Activated T-helper 1 cell treated with Interleukin-2 at 50 U/mL for 16 hours (primary cell): ENCODE measurements at regions not wholly inside any gene's neighbourhood (a gene's known extent, or its start where the extent isn't known, plus 50 kb on each side); places are given as distances from the start of the nearest gene placed in this dataset.
A peak's percentile ranks its signal among the peaks of the same experiment; 100 is the strongest.
"Not testable (repeated sequence)": the region's sequence is repeated elsewhere in the genome, so short reads cannot be mapped to it uniquely, and the experiment has no call there.

Source experiments
- DNase-seq: peaks from one replicate; pipeline ENCODE4 v3.0.0-alpha.2; 2020; ENCODE audit warnings: low read depth

DNA sequence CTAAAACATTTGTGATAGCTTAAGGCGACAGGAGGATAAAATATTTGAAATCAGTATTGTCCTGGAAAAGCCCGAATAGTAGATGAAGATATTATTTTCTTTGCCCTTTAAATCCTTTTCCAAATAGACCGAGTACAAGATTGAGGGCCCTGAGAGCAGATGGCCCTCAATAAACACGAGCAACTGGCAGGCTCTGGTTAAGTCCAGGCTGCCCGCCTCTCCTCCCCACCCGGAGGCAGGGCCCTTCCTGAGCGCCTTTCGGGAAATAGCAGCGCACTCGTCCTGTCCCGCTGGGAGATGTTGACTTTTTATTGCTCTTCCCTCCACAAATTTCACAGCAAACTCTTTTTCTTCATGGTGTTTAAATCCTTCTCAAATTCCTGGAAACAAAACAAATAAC, 50.8 kb upstream of the MAX start:
- no peak for DNase-seq

DNA sequence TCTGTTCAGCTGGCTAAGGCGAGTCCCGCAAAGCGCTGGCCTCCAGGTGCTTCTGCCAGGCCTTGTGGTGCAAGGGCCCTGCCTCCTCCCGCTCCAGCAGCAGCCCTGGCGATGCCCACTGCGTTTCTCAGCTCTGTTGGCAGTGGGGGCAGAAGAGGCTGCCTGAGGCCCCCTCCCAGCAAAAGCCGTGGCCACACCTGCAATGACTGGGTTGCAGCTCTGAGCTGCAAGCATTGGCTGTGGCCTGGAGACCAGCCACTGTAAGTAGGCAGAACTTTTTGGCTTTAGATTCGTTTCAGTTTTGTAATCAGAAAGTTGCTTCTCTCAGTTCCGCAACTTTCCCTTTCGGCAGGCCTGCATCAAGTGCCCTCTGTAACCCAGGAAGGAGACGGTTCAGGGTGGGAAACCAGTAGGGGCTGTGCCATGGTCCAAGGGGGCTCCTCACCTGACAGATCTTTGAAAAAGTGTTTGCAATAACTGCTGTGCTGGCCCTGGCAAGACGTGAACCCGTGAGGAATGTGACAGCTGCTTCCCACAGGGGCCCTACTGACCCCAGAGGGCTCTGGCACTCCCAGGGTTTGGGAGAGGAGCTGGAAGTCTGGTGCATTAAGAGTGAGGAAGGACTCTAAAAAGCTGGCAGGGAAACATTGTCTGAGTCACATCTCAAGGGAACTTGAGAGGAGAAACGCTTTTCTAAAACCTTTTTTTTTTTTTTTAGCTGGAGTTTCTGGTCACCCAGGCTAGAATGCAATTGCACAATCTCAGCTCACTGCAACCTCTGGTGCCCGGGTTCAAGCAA, 54.5 kb upstream of the MAX start:
- DNase-seq: no peak

DNA sequence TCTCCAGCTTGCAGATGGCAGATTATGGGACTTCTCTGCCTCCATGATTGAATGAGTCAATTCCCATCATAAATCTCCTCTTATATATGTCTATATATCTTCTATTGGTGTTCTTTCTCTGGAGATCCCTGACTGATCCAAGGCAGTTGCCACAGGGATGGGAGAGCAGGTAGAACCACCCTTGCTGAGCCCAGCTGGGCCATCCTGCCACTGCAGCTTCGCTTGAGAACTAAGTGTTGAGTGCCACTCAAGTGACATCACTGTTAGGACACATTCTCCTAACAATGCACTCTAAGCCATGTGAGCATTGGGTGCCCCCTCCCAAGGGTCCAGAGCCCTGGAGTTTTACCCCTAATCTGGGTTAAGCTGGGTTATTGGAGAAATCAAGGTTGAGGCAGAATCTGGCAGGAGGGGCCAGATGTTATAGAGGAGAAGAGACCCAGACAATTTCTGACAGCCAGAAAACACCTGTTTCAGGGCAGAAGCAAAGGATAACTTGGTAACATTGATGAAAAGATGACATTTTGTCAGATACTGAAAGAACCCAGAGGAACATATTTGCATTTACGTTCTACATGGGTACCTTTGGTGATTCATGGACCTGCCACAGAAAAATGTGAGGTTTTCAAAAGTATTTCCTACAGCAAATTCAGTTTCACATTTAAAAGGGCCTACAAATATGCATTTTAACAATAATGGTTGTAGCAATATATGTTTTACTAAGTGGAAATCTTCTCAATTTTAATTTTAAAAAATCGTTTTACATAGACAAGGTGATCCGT, 57.2 kb upstream of the MAX start:
- DNase-seq: no peak

DNA sequence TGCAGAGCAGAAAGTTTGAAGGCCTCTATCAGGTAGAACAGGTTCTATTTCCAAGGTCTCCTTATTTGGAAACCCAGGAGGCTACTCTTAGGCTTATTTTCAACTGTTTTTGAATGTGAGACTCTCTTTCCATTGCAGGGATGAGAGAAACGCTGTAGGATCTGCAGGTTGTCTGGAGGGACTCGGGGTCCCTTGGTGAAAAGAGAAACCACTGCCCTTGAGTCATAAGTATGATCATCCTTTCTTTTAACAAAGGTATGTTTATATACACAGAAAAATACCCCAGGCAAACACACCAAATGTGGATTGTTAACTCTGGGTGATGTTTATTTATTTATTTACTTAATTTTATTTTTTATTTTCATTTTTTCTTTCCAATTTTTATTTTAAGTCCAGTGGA, 57.8 kb upstream of the MAX start:
- DNase-seq: no peak

DNA sequence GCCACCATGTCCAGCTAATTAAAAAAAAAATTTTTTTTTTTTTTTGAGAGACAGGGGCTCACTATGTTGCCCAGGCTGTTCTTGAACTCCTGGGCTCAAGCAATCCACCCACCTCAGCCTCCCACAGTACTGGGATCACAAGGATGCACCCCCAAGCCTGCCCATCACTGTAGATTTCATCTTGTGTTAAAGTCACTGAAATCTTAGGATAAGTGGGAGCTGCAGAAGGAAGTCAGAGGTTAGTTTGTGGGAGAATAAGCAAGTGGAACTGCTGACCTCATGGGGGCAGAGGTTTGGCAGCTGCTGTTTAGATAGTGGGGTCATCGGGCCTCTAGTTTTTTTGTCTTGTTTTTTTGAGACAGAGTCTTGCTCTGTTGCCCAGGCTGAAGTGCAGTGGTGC, 59.7 kb upstream of the MAX start:
- no peak for DNase-seq

DNA sequence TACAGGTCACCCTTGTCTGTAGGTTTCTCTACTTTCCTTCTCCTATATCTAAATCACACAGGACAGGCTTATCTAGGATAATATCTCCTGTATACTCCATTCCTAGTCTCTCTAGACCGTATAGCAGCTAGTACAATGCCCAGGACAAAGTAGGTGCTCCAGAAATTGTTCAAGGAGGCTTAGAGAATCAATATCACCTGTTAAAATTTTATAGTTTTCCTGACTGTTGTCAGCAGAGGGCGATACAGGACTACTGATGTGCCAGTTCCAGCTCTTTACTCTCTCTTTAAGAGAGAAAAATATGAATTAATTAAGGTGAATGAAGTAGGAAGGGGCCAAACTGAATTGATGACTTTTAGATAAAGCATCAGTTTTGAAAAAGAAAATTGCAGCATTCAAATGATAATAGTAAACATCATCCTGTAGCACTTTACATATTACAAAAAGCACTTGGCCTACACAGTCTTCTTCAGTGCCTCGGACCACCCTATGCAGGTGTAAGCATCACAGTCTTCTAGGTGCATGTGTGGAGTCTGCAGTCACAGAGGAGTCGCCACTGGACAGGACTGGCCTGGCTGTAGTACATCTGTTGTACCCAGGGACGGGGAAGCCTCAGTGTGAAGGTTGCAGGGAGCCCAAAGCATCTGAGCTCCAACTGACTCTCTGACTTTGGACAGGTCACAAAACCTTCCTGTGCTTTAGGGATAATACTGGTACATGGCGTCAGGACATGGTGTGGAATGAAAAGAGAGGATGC, 61.9 kb upstream of the MAX start:
- no peak for DNase-seq

DNA sequence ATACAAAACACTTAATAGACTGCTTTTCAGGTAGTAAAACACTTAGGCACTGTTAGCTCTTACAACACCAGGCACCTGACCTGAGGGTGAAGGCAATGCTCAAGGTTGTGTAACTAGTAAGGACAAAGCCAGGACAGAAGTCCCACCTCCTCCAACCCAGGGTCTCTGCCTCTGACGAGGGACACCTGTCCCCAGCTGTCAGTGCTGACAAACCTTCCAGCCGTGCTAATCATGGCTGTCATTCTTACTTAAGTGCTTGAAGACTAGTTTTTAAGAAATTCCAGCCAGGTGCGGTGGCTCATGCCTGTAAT, 62.5 kb upstream of the MAX start:
- DNase-seq: no peak

DNA sequence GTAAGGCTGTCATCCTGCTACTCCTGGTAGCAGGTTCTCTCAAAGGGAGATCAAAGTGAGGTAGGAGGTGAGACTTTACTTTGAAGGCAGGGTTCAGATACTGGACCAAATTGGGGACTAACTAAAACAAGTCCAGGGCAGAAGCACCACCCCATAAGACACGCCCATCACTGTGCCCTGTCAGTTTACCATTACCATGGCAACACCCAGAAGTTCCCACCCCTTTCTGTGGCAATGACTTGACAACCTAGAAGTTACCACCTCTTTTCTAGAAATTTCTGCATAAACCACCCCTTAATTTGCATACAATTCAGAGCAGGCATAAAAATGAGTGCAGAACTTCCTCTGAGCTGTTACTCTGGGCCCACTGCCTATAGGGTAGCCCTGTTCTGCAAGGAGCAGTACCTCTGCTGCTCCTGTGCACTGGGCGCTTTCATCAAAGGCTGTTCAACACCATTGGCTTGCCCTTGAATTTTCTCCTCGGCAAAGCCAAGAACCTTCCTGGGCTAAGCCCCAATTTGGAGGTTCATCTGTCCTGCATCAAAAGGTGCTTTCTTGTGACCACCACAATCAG, 64.8 kb upstream of the MAX start:
- DNase-seq: no peak

DNA sequence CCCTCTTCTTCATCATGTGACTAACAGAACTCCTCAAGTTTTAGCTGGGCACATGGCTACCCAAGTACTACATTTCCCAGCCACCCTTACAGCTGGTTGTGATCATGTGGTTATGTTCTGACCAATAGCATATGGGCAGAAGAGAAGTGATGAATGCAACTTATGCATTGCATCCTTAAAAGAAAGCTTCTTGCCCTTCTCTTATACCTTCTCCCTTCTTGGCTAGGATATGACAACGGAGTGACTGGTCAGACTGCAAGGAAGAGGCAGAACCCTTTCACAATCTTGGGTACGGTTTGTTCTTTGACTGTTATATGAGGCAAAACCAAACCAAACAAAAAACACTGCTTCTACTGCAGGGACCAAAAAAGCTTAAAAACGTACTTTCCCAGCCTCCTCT, 66.5 kb upstream of the MAX start:
- DNase-seq: no peak

DNA sequence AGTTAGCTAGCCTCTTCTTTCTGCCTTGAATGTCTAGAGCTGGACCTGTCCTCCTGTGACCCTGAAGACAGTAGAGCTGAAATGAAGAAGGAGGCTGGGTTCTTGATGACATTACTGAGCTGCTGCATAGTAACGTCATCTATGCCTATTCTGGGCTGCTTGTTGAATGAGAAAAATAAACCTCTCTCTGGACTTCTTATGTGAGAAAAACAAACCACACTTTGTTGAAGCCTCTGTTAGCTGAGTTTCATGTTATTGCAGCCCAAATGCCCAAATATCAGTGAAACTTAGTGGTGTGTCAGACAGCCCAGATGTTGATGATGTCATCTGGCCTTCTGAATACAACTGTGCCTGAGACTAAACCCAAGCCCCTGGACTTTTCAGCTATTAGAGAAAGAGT, 67.0 kb upstream of the MAX start:
- DNase-seq: no peak

DNA sequence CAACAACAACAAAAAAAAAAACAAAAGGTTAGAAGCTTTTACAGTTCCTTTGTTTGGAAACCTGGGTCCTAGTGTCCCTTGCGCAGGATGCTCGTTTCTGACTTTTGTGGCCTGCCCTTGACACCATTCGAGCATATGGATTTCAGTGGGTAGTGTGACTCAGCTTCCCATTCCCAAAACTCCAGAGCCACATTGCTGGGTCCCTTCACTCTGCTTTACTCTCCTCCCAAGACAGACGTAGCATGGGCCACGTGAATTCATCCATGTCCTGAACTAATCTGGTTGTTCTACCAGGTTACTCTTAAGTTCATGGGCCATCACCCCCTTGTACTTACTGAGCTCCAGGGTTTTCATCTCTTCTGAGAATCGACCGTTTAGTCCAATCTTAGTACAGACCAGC, 68.0 kb upstream of the MAX start:
- no peak for DNase-seq

DNA sequence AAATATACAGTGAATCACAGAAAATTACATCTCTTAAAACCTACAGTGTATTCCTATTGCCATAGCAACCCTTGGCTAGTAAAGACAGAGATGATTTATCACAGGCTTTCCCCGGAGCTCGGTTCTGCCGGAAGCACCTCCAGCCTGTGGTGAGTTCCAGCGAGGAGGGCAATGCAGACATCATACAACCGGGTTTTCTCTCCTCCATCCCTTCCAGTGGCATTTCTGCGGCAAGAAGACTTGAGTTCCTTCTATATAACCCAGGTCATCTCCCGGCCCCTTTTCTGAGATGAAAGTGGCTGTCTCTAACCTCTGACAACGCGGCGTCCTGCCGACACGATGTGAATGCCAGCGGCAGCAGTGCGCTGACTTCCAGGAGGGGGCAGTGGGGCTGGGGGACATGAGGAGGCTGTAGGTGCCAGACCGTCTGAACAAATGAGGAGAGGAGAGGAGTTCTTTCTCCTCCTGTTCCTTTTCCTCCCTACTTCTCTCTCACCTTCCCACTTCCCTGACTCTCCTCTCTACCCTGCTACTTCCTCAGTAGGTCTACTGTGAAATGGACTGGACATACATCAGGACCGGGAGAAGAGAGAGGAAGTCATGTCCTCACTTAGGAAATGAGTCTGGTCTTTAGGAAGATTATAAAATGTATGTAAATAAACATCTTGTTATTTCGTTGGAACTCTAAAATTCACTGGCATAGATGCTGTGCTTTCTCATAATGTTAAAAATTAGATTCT, 68.6 kb upstream of the MAX start:
- peak; percentile 1 for DNase-seq

DNA sequence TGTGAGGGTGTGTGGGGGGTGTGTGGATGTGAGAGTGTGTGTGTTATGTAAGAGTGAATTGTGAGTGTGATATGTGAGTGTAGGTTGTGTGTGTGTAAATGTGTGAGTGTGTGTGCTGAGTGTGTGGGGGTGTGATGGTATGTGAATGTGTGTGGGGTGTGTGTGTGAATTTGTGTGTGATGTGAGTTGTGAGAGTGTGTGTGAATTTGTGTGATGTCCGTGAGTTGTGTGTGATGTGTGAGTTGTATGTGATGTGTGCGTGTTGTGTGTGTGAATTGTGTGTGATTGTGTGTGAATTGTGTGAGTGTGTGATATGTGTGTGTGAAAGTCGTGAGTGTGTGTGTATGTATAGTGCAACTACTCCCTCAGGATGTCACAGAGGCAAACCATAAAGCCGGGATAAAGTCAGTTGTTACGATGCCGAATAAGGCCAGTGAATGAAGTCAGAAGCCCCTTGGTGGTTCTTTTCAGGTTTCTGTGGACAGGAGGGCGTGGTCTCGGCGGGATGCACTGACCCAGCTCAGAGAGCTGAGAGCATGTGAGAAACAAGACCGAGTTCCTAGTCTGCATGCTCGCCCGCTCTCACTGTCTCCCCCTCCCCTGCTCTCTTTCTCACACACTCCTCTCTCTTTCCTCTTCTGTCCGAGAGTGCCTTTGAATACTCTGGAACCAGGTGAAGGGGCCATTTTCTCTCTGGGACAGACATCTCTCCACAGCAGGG, 71.8 kb upstream of the MAX start:
- no peak for DNase-seq

DNA sequence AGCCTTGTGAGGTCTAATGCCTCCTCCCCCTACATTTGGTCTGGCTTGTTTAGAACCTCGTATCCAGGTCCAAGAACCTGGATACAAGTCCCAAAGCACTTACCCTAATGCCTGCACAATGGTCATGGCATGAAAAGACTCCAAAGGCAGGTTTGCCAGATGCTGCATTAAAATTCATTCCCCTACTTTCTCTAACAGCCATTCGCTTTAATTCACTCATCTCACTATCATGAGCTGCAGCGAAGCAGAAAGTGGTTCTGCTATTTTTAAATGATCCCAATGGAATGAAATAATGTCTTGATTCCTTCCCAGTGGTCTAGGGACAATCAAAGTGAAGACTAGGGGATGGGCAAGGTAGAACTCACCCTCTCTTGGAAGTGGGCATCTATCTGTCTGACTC, 72.5 kb upstream of the MAX start:
- DNase-seq: no peak

DNA sequence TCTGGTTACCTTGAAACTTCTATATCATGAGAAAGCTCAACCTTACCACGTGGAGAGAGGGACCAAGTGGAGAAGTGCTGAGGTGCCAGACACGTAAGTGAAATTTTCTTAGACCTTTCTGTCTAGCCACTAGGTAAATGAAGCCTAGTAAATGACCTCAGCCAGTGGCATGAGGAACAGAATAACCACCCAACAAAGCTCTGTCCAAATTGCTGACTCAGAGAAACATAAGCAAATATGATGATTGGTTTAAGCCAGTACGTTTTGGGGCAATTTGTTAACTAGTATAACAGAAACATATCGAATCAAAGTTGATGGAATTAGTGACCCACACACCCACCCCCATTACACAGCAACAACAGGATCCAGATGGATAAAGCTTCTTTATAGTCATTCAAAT, 75.2 kb upstream of the MAX start:
- DNase-seq: no peak

DNA sequence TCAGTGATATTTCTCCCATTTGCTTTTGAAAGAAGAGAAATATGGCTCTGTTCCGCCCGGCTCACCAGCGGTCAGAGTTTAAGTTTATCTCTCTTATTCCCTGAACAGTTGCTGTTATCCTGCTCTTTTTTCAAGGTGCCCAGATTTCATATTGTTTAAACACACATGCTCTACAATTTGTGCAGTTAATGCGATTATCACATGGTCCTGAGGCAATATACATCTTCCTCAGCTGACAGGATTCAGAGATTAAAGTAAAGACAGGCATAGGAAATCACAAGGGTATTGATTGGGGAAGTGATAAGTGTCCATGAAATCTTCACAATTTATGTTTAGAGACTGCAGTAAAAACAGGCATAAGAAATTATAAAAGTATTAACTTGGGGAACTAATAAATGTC, 76.9 kb upstream of the MAX start:
- DNase-seq: not testable (repeated sequence)

DNA sequence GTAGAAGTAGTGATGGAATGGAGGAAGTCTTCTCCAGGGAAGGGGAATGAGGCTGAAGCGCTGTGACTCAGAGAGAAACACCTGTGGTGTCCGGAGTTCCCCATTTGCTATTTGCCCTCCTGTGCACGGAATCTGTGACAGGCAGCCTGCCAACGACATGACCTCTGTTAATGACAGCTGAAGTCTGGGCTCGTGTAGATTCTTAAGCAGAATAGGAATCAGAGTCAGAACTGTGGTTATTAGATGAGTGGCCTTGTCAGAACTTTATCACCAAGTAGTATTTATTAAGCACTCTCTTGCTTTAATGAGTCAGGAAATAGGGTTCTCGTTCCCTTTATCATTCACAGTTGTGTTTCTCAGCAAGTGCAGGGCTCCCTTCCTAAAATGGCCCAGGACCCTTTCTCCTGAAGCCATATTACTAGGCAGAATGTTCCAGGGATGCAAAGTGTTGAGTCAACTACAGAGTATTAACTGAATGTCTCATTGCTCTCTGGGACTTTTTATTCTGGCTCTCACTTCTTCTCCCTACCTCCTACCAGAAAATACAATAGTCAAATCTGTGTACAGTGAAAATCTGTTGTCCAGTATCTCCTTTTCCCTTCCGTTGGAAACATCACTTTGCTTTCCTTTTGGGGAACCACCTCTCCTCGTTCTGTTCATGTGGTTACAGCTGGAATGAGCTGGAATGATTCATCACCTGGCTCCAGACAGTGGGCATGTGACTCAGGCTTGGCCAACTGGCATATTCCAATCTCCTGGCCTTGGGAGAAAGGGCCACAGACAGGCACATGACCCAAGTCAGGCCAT, 77.8 kb upstream of the MAX start:
- no peak for DNase-seq

DNA sequence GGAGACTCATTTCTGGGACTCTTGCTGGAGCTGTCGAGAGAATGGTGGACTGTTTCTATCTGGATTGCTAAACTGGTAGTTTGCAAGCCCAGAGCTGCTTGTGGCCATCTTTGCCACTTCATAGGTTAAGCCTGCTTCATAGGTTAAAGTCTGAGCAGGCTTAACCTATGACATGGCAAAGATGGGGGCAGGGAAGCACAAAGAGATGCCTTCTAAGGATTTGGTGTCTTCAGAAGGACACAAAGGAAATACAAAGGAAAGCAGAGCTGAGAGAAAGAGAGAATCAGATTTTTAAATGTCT, 78.4 kb upstream of the MAX start:
- DNase-seq: no peak

DNA sequence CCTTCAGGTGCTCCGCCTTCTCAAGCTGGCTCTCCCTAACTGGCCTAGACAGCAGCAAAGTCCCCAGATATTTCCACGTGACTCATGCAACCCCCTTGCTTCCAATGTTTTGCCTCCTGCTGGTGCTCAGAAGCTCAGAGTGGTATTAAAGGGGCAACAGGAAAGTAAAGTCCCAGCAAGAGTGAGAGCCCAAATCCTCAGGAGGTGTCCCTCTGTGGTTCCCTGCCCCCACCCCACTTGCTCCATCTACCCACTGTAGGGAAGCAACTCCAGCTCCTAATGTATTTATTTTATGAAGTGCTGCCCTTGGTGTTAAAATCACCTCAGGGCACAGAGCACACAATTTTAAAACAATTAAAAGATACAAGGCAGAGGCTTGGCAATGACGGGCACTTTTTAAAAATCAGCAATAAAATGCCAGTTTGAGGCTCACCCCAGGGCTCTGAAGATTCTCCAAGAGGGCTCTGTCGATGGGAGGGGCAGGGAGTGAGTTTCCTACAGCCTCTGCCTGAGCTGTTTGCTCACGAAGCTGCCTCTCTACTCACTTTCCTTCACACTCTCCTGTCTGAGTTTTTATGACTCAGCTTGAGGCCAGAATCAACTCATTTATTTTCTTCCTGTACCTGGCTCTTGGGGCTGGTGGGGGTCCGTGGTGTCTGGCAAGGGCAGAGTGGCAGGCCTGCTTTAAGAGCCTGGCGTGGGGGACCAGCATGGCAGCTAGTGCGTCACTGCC, 81.9 kb upstream of the MAX start:
- DNase-seq: no peak

DNA sequence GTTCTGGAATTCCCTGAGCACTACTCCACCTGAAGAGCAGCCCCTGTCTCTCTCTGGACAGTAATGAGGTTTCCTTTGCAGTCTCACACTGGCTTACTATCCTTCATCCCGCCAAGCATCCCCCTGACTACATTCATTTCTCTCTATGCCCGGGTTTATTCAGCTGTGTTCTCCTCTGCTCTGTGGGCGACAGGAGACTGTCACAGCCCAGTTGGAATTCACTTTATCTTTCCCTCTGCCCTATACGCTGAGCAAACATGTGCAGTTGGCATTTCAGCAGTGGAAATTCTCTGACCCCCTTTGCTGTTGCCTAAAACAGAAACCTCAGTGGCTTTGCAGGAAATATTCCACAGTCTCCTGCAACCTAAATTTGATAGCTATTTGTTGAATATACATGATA, 83.5 kb upstream of the MAX start:
- DNase-seq: no peak
